NT2/D1 (cell line): ENCODE measurements at regions not wholly inside any gene's neighbourhood (a gene's known extent, or its start where the extent isn't known, plus 50 kb on each side); places are given as distances from the start of the nearest gene placed in this dataset.

Source experiments
- DNase-seq: peaks from one replicate; pipeline ENCODE4 v3.0.0-alpha.2; 2011; ENCODE audit warnings: low read depth, low spot score
- H3K27me3 ChIP-seq: 2 replicates; pipeline ENCODE4 v1.6.0; 2011; ENCODE audit warnings: mild to moderate bottlenecking; ENCODE audit not compliant: insufficient read length, insufficient read depth
- H3K36me3 ChIP-seq: 2 replicates; pipeline ENCODE4 v1.6.1; 2011; ENCODE audit warnings: mild to moderate bottlenecking, low read length, mixed read lengths; ENCODE audit not compliant: insufficient read depth, insufficient read length
- H3K4me1 ChIP-seq: 2 replicates; pipeline ENCODE4 v1.5.1; 2011; ENCODE audit not compliant: insufficient read depth, insufficient read length
- H3K4me3 ChIP-seq: 2 replicates; pipeline ENCODE4 v1.5.1; 2011; ENCODE audit warnings: low read depth; ENCODE audit not compliant: insufficient read length
- H3K9ac ChIP-seq: 2 replicates; pipeline ENCODE4 v1.6.0; 2011; ENCODE audit warnings: low read depth; ENCODE audit not compliant: insufficient read length
- H3K9me3 ChIP-seq: 2 replicates; pipeline ENCODE4 v1.5.1; 2011; ENCODE audit warnings: mild to moderate bottlenecking, low read length; ENCODE audit not compliant: insufficient read depth
- SUZ12 ChIP-seq: IDR thresholded peaks from 2 replicates; pipeline ENCODE4 v1.6.1; 2011; ENCODE audit not compliant: insufficient read length, insufficient read depth; ENCODE audit errors: extremely low read depth
- YY1 ChIP-seq: IDR thresholded peaks from 2 replicates; pipeline ENCODE4 v1.6.1; 2011; ENCODE audit not compliant: insufficient read length, insufficient read depth
- ZNF274 ChIP-seq: IDR thresholded peaks from 2 replicates; pipeline ENCODE4 v1.6.1; 2011; ENCODE audit warnings: mild to moderate bottlenecking, low read depth, low read length

DNA sequence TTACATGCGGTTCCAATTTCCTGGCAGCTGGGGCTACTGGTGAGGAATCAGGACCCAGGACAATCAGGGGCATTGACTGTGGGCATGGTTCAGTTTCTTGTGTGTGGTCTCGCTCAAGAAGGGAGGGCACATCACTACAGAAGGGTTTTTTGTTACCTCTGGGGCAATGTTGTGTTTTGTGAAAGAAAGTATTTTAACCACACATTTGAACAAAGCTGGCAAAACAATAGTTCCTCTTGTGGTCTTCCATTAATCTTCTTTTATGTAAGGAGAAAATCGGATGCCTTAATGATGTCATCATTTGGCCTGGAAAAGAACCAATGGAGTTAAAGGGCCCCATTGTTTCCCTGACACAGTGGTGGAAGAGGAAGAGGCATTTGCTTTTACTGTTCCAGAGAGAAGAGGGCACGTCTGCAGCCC, 197.4 kb downstream of the SH3BP4 start:
- Histone ChIP-seq H3K36me3 (no peaks in the 10 kb centered on the region), H3K9ac (no peak overlapping the region), H3K27me3 (peaks cover 2% of the 10 kb centered on the region), H3K4me3 (no peak overlapping the region), H3K4me1 (no peaks in the 10 kb centered on the region), H3K9me3 (no peaks in the 10 kb centered on the region)
- DNase-seq: no peak
- TF ChIP-seq ZNF274: no peak
- TF ChIP-seq SUZ12: no peak
- TF ChIP-seq YY1: no peak

- H3K27me3 ChIP-seq: peaks cover 2% of the 10 kb centered on the region
- H3K4me3 ChIP-seq: no peak overlapping the region
- DNase-seq: no peak
- no peak overlapping the region for H3K9ac ChIP-seq
- H3K4me1 ChIP-seq: no peaks in the 10 kb centered on the region
- no peaks in the 10 kb centered on the region for H3K36me3 ChIP-seq
- no peaks in the 10 kb centered on the region for H3K9me3 ChIP-seq
- TF ChIP-seq ZNF274 (no peak), SUZ12 (no peak), YY1 (no peak)
Measured at GRCh38 chr2:235149736-235150135, 197.9 kb downstream of the SH3BP4 start.

GRCh38 chr2:235151152-235151551, 199.3 kb downstream of the SH3BP4 start:
- no peak for TF ChIP-seq ZNF274
- DNase-seq: no peak
- no peaks in the 10 kb centered on the region for H3K4me1 ChIP-seq
- H3K4me3 ChIP-seq: no peak overlapping the region
- H3K9ac ChIP-seq: no peak overlapping the region
- no peaks in the 10 kb centered on the region for H3K9me3 ChIP-seq
- peaks cover 2% of the 10 kb centered on the region for H3K27me3 ChIP-seq
- H3K36me3 ChIP-seq: no peaks in the 10 kb centered on the region

DNA sequence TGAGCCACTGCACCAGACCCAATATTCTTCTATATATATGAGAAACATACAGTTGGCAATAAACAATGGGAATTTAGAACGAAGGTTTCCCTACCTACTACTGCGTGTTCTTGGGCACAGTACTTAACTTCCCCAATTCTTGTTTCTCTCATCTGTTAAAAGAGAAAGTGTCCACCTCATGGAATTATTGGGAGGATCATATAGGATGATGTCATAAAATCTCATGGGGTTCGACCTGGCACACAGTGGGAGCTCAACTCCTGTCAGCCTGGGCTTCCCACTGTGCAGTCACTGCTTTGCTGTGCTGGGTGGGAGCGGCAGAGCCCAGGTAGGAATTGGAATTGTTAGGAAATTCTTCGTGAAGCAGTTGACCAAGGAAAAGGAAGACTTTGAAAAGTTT, 203.3 kb downstream of the SH3BP4 start:
- peaks cover 2% of the 10 kb centered on the region for H3K4me1 ChIP-seq
- no peaks in the 10 kb centered on the region for H3K36me3 ChIP-seq
- no peak overlapping the region for H3K4me3 ChIP-seq
- H3K9me3 ChIP-seq: peaks cover 6% of the 10 kb centered on the region; the same call in 1 of the 2 replicates
- no peaks in the 10 kb centered on the region for H3K27me3 ChIP-seq
- DNase-seq: no peak
- no peak overlapping the region for H3K9ac ChIP-seq
- TF ChIP-seq ZNF274 (no peak), SUZ12 (no peak), YY1 (no peak)

- H3K36me3 ChIP-seq: no peaks in the 10 kb centered on the region
- H3K9ac ChIP-seq: no peak overlapping the region
- peaks cover 6% of the 10 kb centered on the region; the same call in 1 of the 2 replicates for H3K9me3 ChIP-seq
- TF ChIP-seq YY1 (no peak), ZNF274 (no peak), SUZ12 (no peak)
- no peak for DNase-seq
- H3K4me1 ChIP-seq: peaks cover 2% of the 10 kb centered on the region
- no peaks in the 10 kb centered on the region for H3K27me3 ChIP-seq
- H3K4me3 ChIP-seq: no peak overlapping the region
Measured at GRCh38 chr2:235156055-235156454, 204.2 kb downstream of the SH3BP4 start.

- no peaks in the 10 kb centered on the region for H3K36me3 ChIP-seq
- H3K4me3 ChIP-seq: no peak overlapping the region
- H3K27me3 ChIP-seq: no peaks in the 10 kb centered on the region
- DNase-seq: peak; percentile 55
- no peak for TF ChIP-seq SUZ12
- no peak for TF ChIP-seq YY1
- TF ChIP-seq ZNF274: no peak
- H3K9me3 ChIP-seq: peaks cover 6% of the 10 kb centered on the region; the same call in 1 of the 2 replicates
- no peak overlapping the region for H3K9ac ChIP-seq
- peaks cover 2% of the 10 kb centered on the region for H3K4me1 ChIP-seq
Measured at GRCh38 chr2:235157746-235158482, 206.1 kb downstream of the SH3BP4 start.

GRCh38 chr2:235160281-235160810, 208.5 kb downstream of the SH3BP4 start:
- TF ChIP-seq YY1 (no peak), SUZ12 (no peak), ZNF274 (no peak)
- Histone ChIP-seq H3K36me3 (no peaks in the 10 kb centered on the region), H3K27me3 (peaks cover 4% of the 10 kb centered on the region)

More at GRCh38 chr2:235160281-235160810, 208.5 kb downstream of the SH3BP4 start:
- peaks cover 2% of the 10 kb centered on the region for H3K4me1 ChIP-seq
- H3K4me3 ChIP-seq: no peak overlapping the region
- DNase-seq: no peak
- no peak overlapping the region for H3K9ac ChIP-seq
- peaks cover 6% of the 10 kb centered on the region; the same call in 1 of the 2 replicates for H3K9me3 ChIP-seq
